GM23338 (cell line): ENCODE measurements at regions not wholly inside any gene's neighbourhood (a gene's known extent, or its start where the extent isn't known, plus 50 kb on each side); places are given as distances from the start of the nearest gene placed in this dataset.

Experiments used
- ATAC-seq: fragments of 200-7000 bp; cut with Tn5 transposase; 3 replicates; pipeline ENCODE4 v1.9.1; 2020
- DNase-seq: peaks from one replicate; pipeline ENCODE4 v3.0.0-alpha.2; 2015; ENCODE audit warnings: low spot score
- H2AFZ ChIP-seq: fragments of 200-600 bp; sonication (generic); 2 replicates; pipeline ENCODE4 v1.8.0; 2016; ENCODE audit warnings: antibody characterized with exemption, mild to moderate bottlenecking, moderate library complexity
- H3F3A ChIP-seq: fragments of 200-600 bp; sonication (generic); replicated peaks from 2 replicates; pipeline ENCODE4 v1.8.0; 2017; ENCODE audit warnings: antibody characterized with exemption, mixed run types, low read depth
- H3K27ac ChIP-seq: fragments of 200-600 bp; sonication (generic); 2 replicates; pipeline ENCODE4 v1.6.1; 2016; ENCODE audit warnings: low read depth
- H3K27me3 ChIP-seq: fragments of 200-600 bp; sonication (generic); 2 replicates; pipeline ENCODE4 v1.8.0; 2016; ENCODE audit warnings: mild to moderate bottlenecking, mixed run types, moderate library complexity; ENCODE audit not compliant: insufficient read depth
- H3K36me3 ChIP-seq: fragments of 200-600 bp; sonication (generic); 2 replicates; pipeline ENCODE4 v1.8.0; 2016; ENCODE audit warnings: mild to moderate bottlenecking; ENCODE audit not compliant: insufficient read depth
- H3K4me1 ChIP-seq: fragments of 200-600 bp; sonication (generic); 2 replicates; pipeline ENCODE4 v1.8.0; 2016; ENCODE audit warnings: mild to moderate bottlenecking, moderate library complexity; ENCODE audit not compliant: insufficient read depth
- H3K4me2 ChIP-seq: fragments of 200-600 bp; sonication (generic); 2 replicates; pipeline ENCODE4 v1.7.1; 2017; ENCODE audit warnings: mixed run types
- H3K4me3 ChIP-seq: fragments of 200-600 bp; sonication (generic); 2 replicates; pipeline ENCODE4 v1.6.1; 2016; ENCODE audit warnings: mixed run types
- H3K79me2 ChIP-seq: fragments of 200-600 bp; sonication (generic); replicated peaks from 2 replicates; pipeline ENCODE4 v1.8.0; 2017; ENCODE audit warnings: mild to moderate bottlenecking; ENCODE audit not compliant: insufficient read depth
- H3K9me2 ChIP-seq: fragments of 200-600 bp; sonication (generic); 2 replicates; pipeline ENCODE4 v1.8.0; 2017; ENCODE audit not compliant: insufficient read depth
- H4K20me1 ChIP-seq: fragments of 200-600 bp; sonication (generic); replicated peaks from 2 replicates; pipeline ENCODE4 v1.8.0; 2017; ENCODE audit warnings: mild to moderate bottlenecking; ENCODE audit not compliant: insufficient read depth
- H3K27ac Mint-ChIP-seq: 2 replicates; pipeline ENCODE4 v1.8.0; 2020; ENCODE audit warnings: inconsistent platforms, mild to moderate bottlenecking, moderate library complexity, mixed read lengths
- H3K27me3 Mint-ChIP-seq: 3 replicates; pipeline ENCODE4 v1.8.0; 2022; ENCODE audit warnings: low read depth, mild to moderate bottlenecking, moderate library complexity, mixed read lengths, inconsistent platforms; ENCODE audit not compliant: insufficient read depth, poor library complexity
- H3K36me3 Mint-ChIP-seq: 3 replicates; pipeline ENCODE4 v1.8.0; 2021; ENCODE audit warnings: low read depth, mild to moderate bottlenecking, inconsistent platforms, moderate library complexity, mixed read lengths
- H3K4me1 Mint-ChIP-seq: 3 replicates; pipeline ENCODE4 v1.8.0; 2020; ENCODE audit warnings: mild to moderate bottlenecking, inconsistent platforms, mixed read lengths
- H3K4me3 Mint-ChIP-seq: 3 replicates; pipeline ENCODE4 v1.8.0; 2021; ENCODE audit warnings: moderate library complexity, mild to moderate bottlenecking, inconsistent platforms, mixed read lengths
- H3K9me3 Mint-ChIP-seq: 3 replicates; pipeline ENCODE4 v1.8.0; 2020; ENCODE audit warnings: moderate library complexity, mild to moderate bottlenecking, inconsistent platforms, mixed read lengths
- CREB1 ChIP-seq: fragments of 250-450 bp; sonication (Bioruptor Pico); IDR thresholded peaks from 2 replicates; pipeline ENCODE4 v1.5.0; 2020; ENCODE audit warnings: low read depth, mild to moderate bottlenecking, moderate library complexity
- EZH2 ChIP-seq: fragments of 200-600 bp; sonication (generic); IDR thresholded peaks from one replicate; pipeline ENCODE4 v1.8.0; 2017; ENCODE audit warnings: antibody characterized with exemption, mild to moderate bottlenecking, low read depth; ENCODE audit not compliant: unreplicated experiment
- EZH2phosphoT487 ChIP-seq: fragments of 200-600 bp; sonication (generic); IDR thresholded peaks from one replicate; pipeline ENCODE4 v1.8.1; 2018; ENCODE audit warnings: antibody characterized with exemption; ENCODE audit not compliant: unreplicated experiment
- JUNB ChIP-seq: IDR thresholded peaks from one replicate; pipeline ENCODE4 v1.6.1; 2016; ENCODE audit warnings: antibody characterized with exemption; ENCODE audit not compliant: unreplicated experiment
- NANOG ChIP-seq: IDR thresholded peaks from 2 replicates; pipeline ENCODE4 v1.6.1; 2016; ENCODE audit warnings: antibody characterized with exemption, borderline replicate concordance
- POLR2AphosphoS5 ChIP-seq: IDR thresholded peaks from 2 replicates; pipeline ENCODE4 v1.6.1; 2016; ENCODE audit warnings: antibody characterized with exemption, low read depth
- ZNF114 ChIP-seq: fragments of 250-450 bp; sonication (Bioruptor Pico); IDR thresholded peaks from 2 replicates; pipeline ENCODE4 v1.5.0; 2020; ENCODE audit warnings: mild to moderate bottlenecking, moderate library complexity
- TF ChIP-seq, protein P1 (sequence below): IDR thresholded peaks from one replicate; pipeline ENCODE4 v1.6.1; 2018; ENCODE audit warnings: antibody characterized with exemption; ENCODE audit not compliant: unreplicated experiment

DNA sequence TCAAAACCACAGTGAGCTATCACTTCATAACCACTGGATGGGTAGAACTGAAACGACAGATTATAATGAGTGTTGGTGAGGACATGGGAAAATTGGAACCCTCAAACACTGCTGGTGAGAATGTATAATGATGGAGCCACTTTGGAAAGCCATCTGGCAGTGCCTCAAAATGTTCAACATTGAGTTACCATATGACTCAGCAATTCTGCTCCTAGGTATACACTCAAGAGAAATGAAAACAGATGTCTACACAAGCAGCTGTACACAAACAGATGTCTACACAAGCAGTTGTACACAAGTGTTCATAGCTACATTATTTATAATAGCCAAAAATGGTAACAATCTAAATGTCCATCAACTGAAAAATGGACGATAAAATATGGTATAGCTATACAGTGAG is 143.9 kb downstream of the PDGFRA start:
- H2AFZ ChIP-seq, result no peak overlapping the region
- Mint-ChIP-seq H3K27me3 (no peaks in the 10 kb centered on the region), H3K27ac (no peak overlapping the region), H3K4me1 (peaks cover 6% of the 10 kb centered on the region; the same call in 1 of the 3 replicates), H3K4me3 (no peak overlapping the region), H3K36me3 (no peaks in the 10 kb centered on the region), H3K9me3 (no peaks in the 10 kb centered on the region; the same call in 2 of the 3 replicates)
- peaks cover 9% of the 10 kb centered on the region for H3K9me2 ChIP-seq
- no peaks in the 10 kb centered on the region for H3K27me3 ChIP-seq
- ATAC-seq, result no peak
- H3F3A ChIP-seq, result no peaks in the 10 kb centered on the region
- H3K4me3 ChIP-seq, result no peak overlapping the region
- no peak for DNase-seq
- H3K27ac ChIP-seq, result no peak overlapping the region
- no peaks in the 10 kb centered on the region for H4K20me1 ChIP-seq
- TF ChIP-seq, protein P1, sequence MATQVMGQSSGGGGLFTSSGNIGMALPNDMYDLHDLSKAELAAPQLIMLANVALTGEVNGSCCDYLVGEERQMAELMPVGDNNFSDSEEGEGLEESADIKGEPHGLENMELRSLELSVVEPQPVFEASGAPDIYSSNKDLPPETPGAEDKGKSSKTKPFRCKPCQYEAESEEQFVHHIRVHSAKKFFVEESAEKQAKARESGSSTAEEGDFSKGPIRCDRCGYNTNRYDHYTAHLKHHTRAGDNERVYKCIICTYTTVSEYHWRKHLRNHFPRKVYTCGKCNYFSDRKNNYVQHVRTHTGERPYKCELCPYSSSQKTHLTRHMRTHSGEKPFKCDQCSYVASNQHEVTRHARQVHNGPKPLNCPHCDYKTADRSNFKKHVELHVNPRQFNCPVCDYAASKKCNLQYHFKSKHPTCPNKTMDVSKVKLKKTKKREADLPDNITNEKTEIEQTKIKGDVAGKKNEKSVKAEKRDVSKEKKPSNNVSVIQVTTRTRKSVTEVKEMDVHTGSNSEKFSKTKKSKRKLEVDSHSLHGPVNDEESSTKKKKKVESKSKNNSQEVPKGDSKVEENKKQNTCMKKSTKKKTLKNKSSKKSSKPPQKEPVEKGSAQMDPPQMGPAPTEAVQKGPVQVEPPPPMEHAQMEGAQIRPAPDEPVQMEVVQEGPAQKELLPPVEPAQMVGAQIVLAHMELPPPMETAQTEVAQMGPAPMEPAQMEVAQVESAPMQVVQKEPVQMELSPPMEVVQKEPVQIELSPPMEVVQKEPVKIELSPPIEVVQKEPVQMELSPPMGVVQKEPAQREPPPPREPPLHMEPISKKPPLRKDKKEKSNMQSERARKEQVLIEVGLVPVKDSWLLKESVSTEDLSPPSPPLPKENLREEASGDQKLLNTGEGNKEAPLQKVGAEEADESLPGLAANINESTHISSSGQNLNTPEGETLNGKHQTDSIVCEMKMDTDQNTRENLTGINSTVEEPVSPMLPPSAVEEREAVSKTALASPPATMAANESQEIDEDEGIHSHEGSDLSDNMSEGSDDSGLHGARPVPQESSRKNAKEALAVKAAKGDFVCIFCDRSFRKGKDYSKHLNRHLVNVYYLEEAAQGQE, result no peak
- TF ChIP-seq NANOG (no peak), EZH2phosphoT487 (no peak), JUNB (no peak), ZNF114 (no peak), POLR2AphosphoS5 (no peak)
- H3K4me1 ChIP-seq, result peaks cover 4% of the 10 kb centered on the region; the same call in 1 of the 2 replicates
- no peak overlapping the region for H3K4me2 ChIP-seq
- H3K79me2 ChIP-seq, result no peaks in the 10 kb centered on the region
- H3K36me3 ChIP-seq, result no peaks in the 10 kb centered on the region

DNA sequence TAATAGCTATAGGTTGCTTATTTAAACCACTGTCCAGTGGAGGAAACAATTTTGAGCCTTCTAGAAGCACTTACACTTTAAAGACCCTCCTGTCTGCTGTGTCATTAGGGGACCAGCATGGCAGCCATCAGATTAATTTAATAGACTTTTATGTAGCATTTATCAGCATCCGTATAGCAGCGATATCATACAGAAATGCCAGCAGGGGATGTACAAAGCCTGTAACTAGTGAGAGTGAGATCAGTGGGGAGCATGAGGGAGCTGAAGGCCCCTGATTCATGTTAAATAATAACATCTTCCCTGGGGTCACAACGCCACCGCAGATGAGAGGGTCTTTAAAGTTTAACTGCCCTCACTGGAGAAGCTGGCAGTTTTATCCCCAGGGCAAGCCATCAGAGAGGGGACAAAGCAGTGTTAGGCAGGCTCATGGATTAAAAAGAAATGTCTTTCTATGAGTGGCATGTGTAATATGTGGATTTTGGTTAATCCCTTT is 144.7 kb downstream of the PDGFRA start:
- TF ChIP-seq EZH2phosphoT487 (no peak), EZH2 (no peak), CREB1 (CRISPR knock-in tag) (no peak)
- TF ChIP-seq, protein P1, result no peak
- no peaks in the 10 kb centered on the region for H3K79me2 ChIP-seq
- Mint-ChIP-seq H3K4me3 (no peak overlapping the region), H3K27me3 (no peaks in the 10 kb centered on the region), H3K4me1 (peaks cover 6% of the 10 kb centered on the region; the same call in 1 of the 3 replicates), H3K27ac (no peak overlapping the region), H3K9me3 (no peaks in the 10 kb centered on the region; the same call in 2 of the 3 replicates), H3K36me3 (no peaks in the 10 kb centered on the region)
- H2AFZ ChIP-seq, result no peak overlapping the region
- H4K20me1 ChIP-seq, result no peaks in the 10 kb centered on the region
- H3K9me2 ChIP-seq, result peaks cover 3% of the 10 kb centered on the region; the same call in 1 of the 2 replicates
- no peaks in the 10 kb centered on the region for H3K36me3 ChIP-seq
- no peak overlapping the region for H3K4me2 ChIP-seq
- ATAC-seq (no peak), DNase-seq (no peak)
- no peaks in the 10 kb centered on the region for H3F3A ChIP-seq
- H3K27ac ChIP-seq, result no peak overlapping the region
- H3K4me1 ChIP-seq, result peaks cover 4% of the 10 kb centered on the region; the same call in 1 of the 2 replicates
- H3K27me3 ChIP-seq, result no peaks in the 10 kb centered on the region
- H3K4me3 ChIP-seq, result no peak overlapping the region
